Ishikawa (cell line): ENCODE measurements at regions not wholly inside any gene's neighbourhood (a gene's known extent, or its start where the extent isn't known, plus 50 kb on each side); places are given as distances from the start of the nearest gene placed in this dataset.

Source experiments
- CREB1 ChIP-seq: IDR thresholded peaks from 2 replicates; pipeline ENCODE4 v1.6.1; 2012; ENCODE audit warnings: low read depth
- EGR1 ChIP-seq: IDR thresholded peaks from 2 replicates; pipeline ENCODE4 v1.6.1; 2012
- EP300 ChIP-seq: IDR thresholded peaks from 2 replicates; pipeline ENCODE4 v1.6.1; 2012; ENCODE audit warnings: borderline replicate concordance
- FOXM1 ChIP-seq: IDR thresholded peaks from 2 replicates; pipeline ENCODE4 v1.6.1; 2012; ENCODE audit warnings: low read depth, borderline replicate concordance
- RAD21 ChIP-seq: IDR thresholded peaks from 2 replicates; pipeline ENCODE4 v1.6.1; 2012; ENCODE audit warnings: low read depth
- REST ChIP-seq: IDR thresholded peaks from 2 replicates; pipeline ENCODE4 v1.6.1; 2012; ENCODE audit warnings: low read depth, mild to moderate bottlenecking
- TCF12 ChIP-seq: IDR thresholded peaks from 2 replicates; pipeline ENCODE4 v1.6.1; 2012; ENCODE audit warnings: low read depth
- TEAD4 ChIP-seq: IDR thresholded peaks from 2 replicates; pipeline ENCODE4 v1.6.1; 2012
- YY1 ChIP-seq: IDR thresholded peaks from 2 replicates; pipeline ENCODE4 v1.6.1; 2012; ENCODE audit warnings: low read depth
- ZBTB7A ChIP-seq: IDR thresholded peaks from 2 replicates; pipeline ENCODE4 v1.6.1; 2012; ENCODE audit warnings: low read depth
- TF ChIP-seq, protein P1 (sequence below): IDR thresholded peaks from 2 replicates; pipeline ENCODE4 v1.6.1; 2012
- TF ChIP-seq, protein P2 (sequence below): IDR thresholded peaks from 2 replicates; pipeline ENCODE4 v1.6.1; 2012

- TF ChIP-seq EP300 (no peak), RAD21 (no peak), TEAD4 (no peak), REST (no peak), FOXM1 (no peak), EGR1 (no peak), CREB1 (no peak), YY1 (no peak), ZBTB7A (no peak), TCF12 (no peak)
- TF ChIP-seq, protein P1, sequence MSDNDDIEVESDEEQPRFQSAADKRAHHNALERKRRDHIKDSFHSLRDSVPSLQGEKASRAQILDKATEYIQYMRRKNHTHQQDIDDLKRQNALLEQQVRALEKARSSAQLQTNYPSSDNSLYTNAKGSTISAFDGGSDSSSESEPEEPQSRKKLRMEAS: no peak
- TF ChIP-seq, protein P2, sequence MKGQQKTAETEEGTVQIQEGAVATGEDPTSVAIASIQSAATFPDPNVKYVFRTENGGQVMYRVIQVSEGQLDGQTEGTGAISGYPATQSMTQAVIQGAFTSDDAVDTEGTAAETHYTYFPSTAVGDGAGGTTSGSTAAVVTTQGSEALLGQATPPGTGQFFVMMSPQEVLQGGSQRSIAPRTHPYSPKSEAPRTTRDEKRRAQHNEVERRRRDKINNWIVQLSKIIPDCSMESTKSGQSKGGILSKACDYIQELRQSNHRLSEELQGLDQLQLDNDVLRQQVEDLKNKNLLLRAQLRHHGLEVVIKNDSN: no peak
Measured at GRCh38 chr4:181611033-181611711, 632.0 kb upstream of the TENM3 start.
